GM23338 (cell line): ENCODE measurements at regions not wholly inside any gene's neighbourhood (a gene's known extent, or its start where the extent isn't known, plus 50 kb on each side); places are given as distances from the start of the nearest gene placed in this dataset.

Source experiments
- ATAC-seq: fragments of 200-7000 bp; cut with Tn5 transposase; 3 replicates; pipeline ENCODE4 v1.9.1; 2020
- DNase-seq: peaks from one replicate; pipeline ENCODE4 v3.0.0-alpha.2; 2015; ENCODE audit warnings: low spot score
- H2AFZ ChIP-seq: fragments of 200-600 bp; sonication (generic); 2 replicates; pipeline ENCODE4 v1.8.0; 2016; ENCODE audit warnings: antibody characterized with exemption, mild to moderate bottlenecking, moderate library complexity
- H3F3A ChIP-seq: fragments of 200-600 bp; sonication (generic); replicated peaks from 2 replicates; pipeline ENCODE4 v1.8.0; 2017; ENCODE audit warnings: antibody characterized with exemption, mixed run types, low read depth
- H3K27ac ChIP-seq: fragments of 200-600 bp; sonication (generic); 2 replicates; pipeline ENCODE4 v1.6.1; 2016; ENCODE audit warnings: low read depth
- H3K27me3 ChIP-seq: fragments of 200-600 bp; sonication (generic); 2 replicates; pipeline ENCODE4 v1.8.0; 2016; ENCODE audit warnings: mild to moderate bottlenecking, mixed run types, moderate library complexity; ENCODE audit not compliant: insufficient read depth
- H3K36me3 ChIP-seq: fragments of 200-600 bp; sonication (generic); 2 replicates; pipeline ENCODE4 v1.8.0; 2016; ENCODE audit warnings: mild to moderate bottlenecking; ENCODE audit not compliant: insufficient read depth
- H3K4me1 ChIP-seq: fragments of 200-600 bp; sonication (generic); 2 replicates; pipeline ENCODE4 v1.8.0; 2016; ENCODE audit warnings: mild to moderate bottlenecking, moderate library complexity; ENCODE audit not compliant: insufficient read depth
- H3K4me2 ChIP-seq: fragments of 200-600 bp; sonication (generic); 2 replicates; pipeline ENCODE4 v1.7.1; 2017; ENCODE audit warnings: mixed run types
- H3K4me3 ChIP-seq: fragments of 200-600 bp; sonication (generic); 2 replicates; pipeline ENCODE4 v1.6.1; 2016; ENCODE audit warnings: mixed run types
- H3K79me2 ChIP-seq: fragments of 200-600 bp; sonication (generic); replicated peaks from 2 replicates; pipeline ENCODE4 v1.8.0; 2017; ENCODE audit warnings: mild to moderate bottlenecking; ENCODE audit not compliant: insufficient read depth
- H3K9me2 ChIP-seq: fragments of 200-600 bp; sonication (generic); 2 replicates; pipeline ENCODE4 v1.8.0; 2017; ENCODE audit not compliant: insufficient read depth
- H4K20me1 ChIP-seq: fragments of 200-600 bp; sonication (generic); replicated peaks from 2 replicates; pipeline ENCODE4 v1.8.0; 2017; ENCODE audit warnings: mild to moderate bottlenecking; ENCODE audit not compliant: insufficient read depth
- H3K27ac Mint-ChIP-seq: 2 replicates; pipeline ENCODE4 v1.8.0; 2020; ENCODE audit warnings: inconsistent platforms, mild to moderate bottlenecking, moderate library complexity, mixed read lengths
- H3K27me3 Mint-ChIP-seq: 3 replicates; pipeline ENCODE4 v1.8.0; 2022; ENCODE audit warnings: low read depth, mild to moderate bottlenecking, moderate library complexity, mixed read lengths, inconsistent platforms; ENCODE audit not compliant: insufficient read depth, poor library complexity
- H3K36me3 Mint-ChIP-seq: 3 replicates; pipeline ENCODE4 v1.8.0; 2021; ENCODE audit warnings: low read depth, mild to moderate bottlenecking, inconsistent platforms, moderate library complexity, mixed read lengths
- H3K4me1 Mint-ChIP-seq: 3 replicates; pipeline ENCODE4 v1.8.0; 2020; ENCODE audit warnings: mild to moderate bottlenecking, inconsistent platforms, mixed read lengths
- H3K4me3 Mint-ChIP-seq: 3 replicates; pipeline ENCODE4 v1.8.0; 2021; ENCODE audit warnings: moderate library complexity, mild to moderate bottlenecking, inconsistent platforms, mixed read lengths
- H3K9me3 Mint-ChIP-seq: 3 replicates; pipeline ENCODE4 v1.8.0; 2020; ENCODE audit warnings: moderate library complexity, mild to moderate bottlenecking, inconsistent platforms, mixed read lengths
- NANOG ChIP-seq: IDR thresholded peaks from 2 replicates; pipeline ENCODE4 v1.6.1; 2016; ENCODE audit warnings: antibody characterized with exemption, borderline replicate concordance
- POLR2AphosphoS5 ChIP-seq: IDR thresholded peaks from 2 replicates; pipeline ENCODE4 v1.6.1; 2016; ENCODE audit warnings: antibody characterized with exemption, low read depth
- STAT1 ChIP-seq: IDR thresholded peaks from one replicate; pipeline ENCODE4 v1.6.1; 2016; ENCODE audit warnings: antibody characterized with exemption; ENCODE audit not compliant: unreplicated experiment
- ZNF331 ChIP-seq: fragments of 250-450 bp; sonication (Bioruptor Pico); IDR thresholded peaks from 2 replicates; pipeline ENCODE4 v1.5.0; 2020; ENCODE audit warnings: low read depth, mild to moderate bottlenecking, moderate library complexity
- TF ChIP-seq, protein P1 (sequence below), 2 experiments: fragments of 200-600 bp in 1 of 2; sonication (generic) in 1 of 2; conservative IDR thresholded peaks; 2 replicates each; pipeline versions ENCODE4 v1.5.1 to v1.6.1; 2016 to 2017; ENCODE audit warnings: antibody characterized with exemption in 2 of 2, low read depth in 2 of 2, mild to moderate bottlenecking in 2 of 2, moderate library complexity in 1 of 2
- TF ChIP-seq, protein P2 (sequence below): IDR thresholded peaks from 2 replicates; pipeline ENCODE4 v1.6.1; 2016; ENCODE audit warnings: antibody characterized with exemption
- TF ChIP-seq, protein P3 (sequence below): fragments of 250-450 bp; sonication (Bioruptor Pico); IDR thresholded peaks from 2 replicates; pipeline ENCODE4 v1.5.0; 2020; ENCODE audit warnings: mild to moderate bottlenecking, moderate library complexity

- DNase-seq (no peak), ATAC-seq (no peak)
- Histone ChIP-seq H3K27ac (no peak overlapping the region), H3K27me3 (no peaks in the 10 kb centered on the region), H3K79me2 (no peaks in the 10 kb centered on the region), H2AFZ (no peak overlapping the region), H3K4me2 (no peak overlapping the region), H3K36me3 (no peaks in the 10 kb centered on the region), H3K4me1 (no peaks in the 10 kb centered on the region), H3K4me3 (no peak overlapping the region), H4K20me1 (no peaks in the 10 kb centered on the region), H3K9me2 (no peaks in the 10 kb centered on the region), H3F3A (no peaks in the 10 kb centered on the region)
- H3K4me3 Mint-ChIP-seq: no peak overlapping the region
- peaks cover 8% of the 10 kb centered on the region for H3K27me3 Mint-ChIP-seq
- H3K27ac Mint-ChIP-seq: no peak overlapping the region
- H3K4me1 Mint-ChIP-seq: no peaks in the 10 kb centered on the region
- TF ChIP-seq, protein P1, sequence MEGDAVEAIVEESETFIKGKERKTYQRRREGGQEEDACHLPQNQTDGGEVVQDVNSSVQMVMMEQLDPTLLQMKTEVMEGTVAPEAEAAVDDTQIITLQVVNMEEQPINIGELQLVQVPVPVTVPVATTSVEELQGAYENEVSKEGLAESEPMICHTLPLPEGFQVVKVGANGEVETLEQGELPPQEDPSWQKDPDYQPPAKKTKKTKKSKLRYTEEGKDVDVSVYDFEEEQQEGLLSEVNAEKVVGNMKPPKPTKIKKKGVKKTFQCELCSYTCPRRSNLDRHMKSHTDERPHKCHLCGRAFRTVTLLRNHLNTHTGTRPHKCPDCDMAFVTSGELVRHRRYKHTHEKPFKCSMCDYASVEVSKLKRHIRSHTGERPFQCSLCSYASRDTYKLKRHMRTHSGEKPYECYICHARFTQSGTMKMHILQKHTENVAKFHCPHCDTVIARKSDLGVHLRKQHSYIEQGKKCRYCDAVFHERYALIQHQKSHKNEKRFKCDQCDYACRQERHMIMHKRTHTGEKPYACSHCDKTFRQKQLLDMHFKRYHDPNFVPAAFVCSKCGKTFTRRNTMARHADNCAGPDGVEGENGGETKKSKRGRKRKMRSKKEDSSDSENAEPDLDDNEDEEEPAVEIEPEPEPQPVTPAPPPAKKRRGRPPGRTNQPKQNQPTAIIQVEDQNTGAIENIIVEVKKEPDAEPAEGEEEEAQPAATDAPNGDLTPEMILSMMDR (conservative IDR thresholded peaks at IDR 0.05; ENCODE audit: low read depth in 2 of 2): no peak
- TF ChIP-seq, protein P2, sequence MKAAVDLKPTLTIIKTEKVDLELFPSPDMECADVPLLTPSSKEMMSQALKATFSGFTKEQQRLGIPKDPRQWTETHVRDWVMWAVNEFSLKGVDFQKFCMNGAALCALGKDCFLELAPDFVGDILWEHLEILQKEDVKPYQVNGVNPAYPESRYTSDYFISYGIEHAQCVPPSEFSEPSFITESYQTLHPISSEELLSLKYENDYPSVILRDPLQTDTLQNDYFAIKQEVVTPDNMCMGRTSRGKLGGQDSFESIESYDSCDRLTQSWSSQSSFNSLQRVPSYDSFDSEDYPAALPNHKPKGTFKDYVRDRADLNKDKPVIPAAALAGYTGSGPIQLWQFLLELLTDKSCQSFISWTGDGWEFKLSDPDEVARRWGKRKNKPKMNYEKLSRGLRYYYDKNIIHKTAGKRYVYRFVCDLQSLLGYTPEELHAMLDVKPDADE: no peak
- TF ChIP-seq STAT1 (no peak), POLR2AphosphoS5 (no peak), NANOG (no peak), ZNF331 (CRISPR knock-in tag) (no peak)
- TF ChIP-seq, protein P3, sequence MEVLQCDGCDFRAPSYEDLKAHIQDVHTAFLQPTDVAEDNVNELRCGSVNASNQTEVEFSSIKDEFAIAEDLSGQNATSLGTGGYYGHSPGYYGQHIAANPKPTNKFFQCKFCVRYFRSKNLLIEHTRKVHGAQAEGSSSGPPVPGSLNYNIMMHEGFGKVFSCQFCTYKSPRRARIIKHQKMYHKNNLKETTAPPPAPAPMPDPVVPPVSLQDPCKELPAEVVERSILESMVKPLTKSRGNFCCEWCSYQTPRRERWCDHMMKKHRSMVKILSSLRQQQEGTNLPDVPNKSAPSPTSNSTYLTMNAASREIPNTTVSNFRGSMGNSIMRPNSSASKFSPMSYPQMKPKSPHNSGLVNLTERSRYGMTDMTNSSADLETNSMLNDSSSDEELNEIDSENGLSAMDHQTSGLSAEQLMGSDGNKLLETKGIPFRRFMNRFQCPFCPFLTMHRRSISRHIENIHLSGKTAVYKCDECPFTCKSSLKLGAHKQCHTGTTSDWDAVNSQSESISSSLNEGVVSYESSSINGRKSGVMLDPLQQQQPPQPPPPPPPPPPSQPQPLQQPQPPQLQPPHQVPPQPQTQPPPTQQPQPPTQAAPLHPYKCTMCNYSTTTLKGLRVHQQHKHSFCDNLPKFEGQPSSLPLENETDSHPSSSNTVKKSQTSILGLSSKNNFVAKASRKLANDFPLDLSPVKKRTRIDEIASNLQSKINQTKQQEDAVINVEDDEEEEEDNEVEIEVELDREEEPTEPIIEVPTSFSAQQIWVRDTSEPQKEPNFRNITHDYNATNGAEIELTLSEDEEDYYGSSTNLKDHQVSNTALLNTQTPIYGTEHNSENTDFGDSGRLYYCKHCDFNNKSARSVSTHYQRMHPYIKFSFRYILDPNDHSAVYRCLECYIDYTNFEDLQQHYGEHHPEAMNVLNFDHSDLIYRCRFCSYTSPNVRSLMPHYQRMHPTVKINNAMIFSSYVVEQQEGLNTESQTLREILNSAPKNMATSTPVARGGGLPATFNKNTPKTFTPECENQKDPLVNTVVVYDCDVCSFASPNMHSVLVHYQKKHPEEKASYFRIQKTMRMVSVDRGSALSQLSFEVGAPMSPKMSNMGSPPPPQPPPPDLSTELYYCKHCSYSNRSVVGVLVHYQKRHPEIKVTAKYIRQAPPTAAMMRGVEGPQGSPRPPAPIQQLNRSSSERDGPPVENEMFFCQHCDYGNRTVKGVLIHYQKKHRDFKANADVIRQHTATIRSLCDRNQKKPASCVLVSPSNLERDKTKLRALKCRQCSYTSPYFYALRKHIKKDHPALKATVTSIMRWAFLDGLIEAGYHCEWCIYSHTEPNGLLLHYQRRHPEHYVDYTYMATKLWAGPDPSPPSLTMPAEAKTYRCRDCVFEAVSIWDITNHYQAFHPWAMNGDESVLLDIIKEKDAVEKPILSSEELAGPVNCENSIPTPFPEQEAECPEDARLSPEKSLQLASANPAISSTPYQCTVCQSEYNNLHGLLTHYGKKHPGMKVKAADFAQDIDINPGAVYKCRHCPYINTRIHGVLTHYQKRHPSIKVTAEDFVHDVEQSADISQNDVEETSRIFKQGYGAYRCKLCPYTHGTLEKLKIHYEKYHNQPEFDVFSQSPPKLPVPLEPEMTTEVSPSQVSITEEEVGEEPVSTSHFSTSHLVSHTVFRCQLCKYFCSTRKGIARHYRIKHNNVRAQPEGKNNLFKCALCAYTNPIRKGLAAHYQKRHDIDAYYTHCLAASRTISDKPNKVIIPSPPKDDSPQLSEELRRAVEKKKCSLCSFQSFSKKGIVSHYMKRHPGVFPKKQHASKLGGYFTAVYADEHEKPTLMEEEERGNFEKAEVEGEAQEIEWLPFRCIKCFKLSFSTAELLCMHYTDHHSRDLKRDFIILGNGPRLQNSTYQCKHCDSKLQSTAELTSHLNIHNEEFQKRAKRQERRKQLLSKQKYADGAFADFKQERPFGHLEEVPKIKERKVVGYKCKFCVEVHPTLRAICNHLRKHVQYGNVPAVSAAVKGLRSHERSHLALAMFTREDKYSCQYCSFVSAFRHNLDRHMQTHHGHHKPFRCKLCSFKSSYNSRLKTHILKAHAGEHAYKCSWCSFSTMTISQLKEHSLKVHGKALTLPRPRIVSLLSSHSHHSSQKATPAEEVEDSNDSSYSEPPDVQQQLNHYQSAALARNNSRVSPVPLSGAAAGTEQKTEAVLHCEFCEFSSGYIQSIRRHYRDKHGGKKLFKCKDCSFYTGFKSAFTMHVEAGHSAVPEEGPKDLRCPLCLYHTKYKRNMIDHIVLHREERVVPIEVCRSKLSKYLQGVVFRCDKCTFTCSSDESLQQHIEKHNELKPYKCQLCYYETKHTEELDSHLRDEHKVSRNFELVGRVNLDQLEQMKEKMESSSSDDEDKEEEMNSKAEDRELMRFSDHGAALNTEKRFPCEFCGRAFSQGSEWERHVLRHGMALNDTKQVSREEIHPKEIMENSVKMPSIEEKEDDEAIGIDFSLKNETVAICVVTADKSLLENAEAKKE (CRISPR knock-in tag): no peak
- H3K36me3 Mint-ChIP-seq: no peaks in the 10 kb centered on the region
- no peaks in the 10 kb centered on the region for H3K9me3 Mint-ChIP-seq
Measured at GRCh38 chr1:24252185-24252780, 65.2 kb upstream of the IFNLR1 start.
